GM19455 (cell line): ENCODE measurements at regions not wholly inside any gene's neighbourhood (a gene's known extent, or its start where the extent isn't known, plus 50 kb on each side); places are given as distances from the start of the nearest gene placed in this dataset.

Experiments
- ATAC-seq: cut with Tn5 transposase; IDR thresholded peaks from one replicate; pipeline ENCODE4 v1.9.1; 2021; ENCODE audit not compliant: unreplicated experiment

- no peak for ATAC-seq
These were observed 77.4 kb upstream of the ALDH1B1 start for GRCh38 chr9:38315085-38315595.

- ATAC-seq = no peak
These were observed 79.1 kb upstream of the ALDH1B1 start for GRCh38 chr9:38313421-38313820.

GRCh38 chr9:38312406-38312805, 80.1 kb upstream of the ALDH1B1 start:
- ATAC-seq = no peak

GRCh38 chr9:38311382-38312270, 80.9 kb upstream of the ALDH1B1 start:
- no peak for ATAC-seq

GRCh38 chr9:38309324-38310195, 82.9 kb upstream of the ALDH1B1 start:
- ATAC-seq = no peak

- no peak for ATAC-seq
These were observed 84.4 kb upstream of the ALDH1B1 start for GRCh38 chr9:38308136-38308535.

- ATAC-seq = no peak
These were observed 85.6 kb upstream of the ALDH1B1 start for GRCh38 chr9:38306899-38307298.

- no peak for ATAC-seq
These were observed 86.9 kb upstream of the ALDH1B1 start for GRCh38 chr9:38305582-38305981.

GRCh38 chr9:38301376-38302106, 91.0 kb upstream of the ALDH1B1 start:
- no peak for ATAC-seq

- ATAC-seq = no peak
These were observed 92.6 kb upstream of the ALDH1B1 start for GRCh38 chr9:38299856-38300255.

GRCh38 chr9:38298904-38299303, 93.6 kb upstream of the ALDH1B1 start:
- ATAC-seq = no peak

GRCh38 chr9:38298503-38298902, 94.0 kb upstream of the ALDH1B1 start:
- ATAC-seq = no peak

GRCh38 chr9:38296807-38297206, 95.7 kb upstream of the ALDH1B1 start:
- no peak for ATAC-seq

- no peak for ATAC-seq
These were observed 96.7 kb upstream of the ALDH1B1 start for GRCh38 chr9:38295764-38296163.

GRCh38 chr9:38294220-38294960, 98.1 kb upstream of the ALDH1B1 start:
- no peak for ATAC-seq

GRCh38 chr9:38293022-38293421, 99.5 kb upstream of the ALDH1B1 start:
- no peak for ATAC-seq

- ATAC-seq = no peak
These were observed 100.0 kb upstream of the ALDH1B1 start for GRCh38 chr9:38292480-38292879.

GRCh38 chr9:38289866-38290245, 102.6 kb upstream of the ALDH1B1 start:
- ATAC-seq = no peak

GRCh38 chr9:38289236-38289865, 103.2 kb upstream of the ALDH1B1 start:
- no peak for ATAC-seq

GRCh38 chr9:38288502-38288901, 104.0 kb upstream of the ALDH1B1 start:
- no peak for ATAC-seq
